ENCODE measurements at regions not wholly inside any gene's neighbourhood (a gene's known extent, or its start where the extent isn't known, plus 50 kb on each side); places are given as distances from the start of the nearest gene placed in this dataset.

DNA sequence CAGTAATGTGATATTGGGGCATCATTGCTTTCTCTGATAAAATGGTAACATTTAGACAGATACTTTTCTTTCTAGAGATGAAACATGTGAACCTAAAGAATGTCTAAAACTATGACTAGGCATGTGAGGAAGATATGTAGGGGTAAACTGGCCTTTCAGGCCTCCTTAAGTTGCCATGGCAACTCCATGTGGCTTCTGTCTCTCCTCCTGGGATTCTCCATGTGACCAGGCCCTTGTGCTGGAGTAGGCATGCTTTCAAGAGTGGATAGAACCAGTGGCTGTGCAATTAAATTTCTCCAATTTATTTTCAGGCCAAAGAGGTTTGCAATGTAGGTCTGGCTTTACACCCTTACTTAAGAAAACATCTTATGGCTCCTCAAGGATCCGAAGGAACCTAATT, 130.8 kb downstream of the OLFM4 start:
- CTCF ChIA-PET, result interaction anchor here (0.5 kb wide), 1 partner anchor 75 kb away, joined by 4 read pairs; no protein-coding TSS in a partner anchor
- no peaks in the 10 kb centered on the region for H3K4me1 Mint-ChIP-seq (ENCODE audit: insufficient read depth, unreplicated experiment)
- DNase-seq (ENCODE audit: unreplicated experiment), result no peak
- BruUV-seq (replicated peaks), result no TSS peak
- H3K4me3 Mint-ChIP-seq (ENCODE audit: unreplicated experiment), result no peak overlapping the region
- no peak overlapping the region for H3K27ac Mint-ChIP-seq (ENCODE audit: low read depth, unreplicated experiment)
- peaks cover 28% of the 10 kb centered on the region for H3K27me3 Mint-ChIP-seq (ENCODE audit: insufficient read depth, unreplicated experiment)
- H3K36me3 Mint-ChIP-seq (ENCODE audit: insufficient read depth, unreplicated experiment), result no peaks in the 10 kb centered on the region
- intact Hi-C loops (cut with micrococcal nuclease), result loop anchor here (10.0 kb wide), 1 partner anchor 295 kb away; no protein-coding TSS in a partner anchor
- TF ChIP-seq, protein P1, sequence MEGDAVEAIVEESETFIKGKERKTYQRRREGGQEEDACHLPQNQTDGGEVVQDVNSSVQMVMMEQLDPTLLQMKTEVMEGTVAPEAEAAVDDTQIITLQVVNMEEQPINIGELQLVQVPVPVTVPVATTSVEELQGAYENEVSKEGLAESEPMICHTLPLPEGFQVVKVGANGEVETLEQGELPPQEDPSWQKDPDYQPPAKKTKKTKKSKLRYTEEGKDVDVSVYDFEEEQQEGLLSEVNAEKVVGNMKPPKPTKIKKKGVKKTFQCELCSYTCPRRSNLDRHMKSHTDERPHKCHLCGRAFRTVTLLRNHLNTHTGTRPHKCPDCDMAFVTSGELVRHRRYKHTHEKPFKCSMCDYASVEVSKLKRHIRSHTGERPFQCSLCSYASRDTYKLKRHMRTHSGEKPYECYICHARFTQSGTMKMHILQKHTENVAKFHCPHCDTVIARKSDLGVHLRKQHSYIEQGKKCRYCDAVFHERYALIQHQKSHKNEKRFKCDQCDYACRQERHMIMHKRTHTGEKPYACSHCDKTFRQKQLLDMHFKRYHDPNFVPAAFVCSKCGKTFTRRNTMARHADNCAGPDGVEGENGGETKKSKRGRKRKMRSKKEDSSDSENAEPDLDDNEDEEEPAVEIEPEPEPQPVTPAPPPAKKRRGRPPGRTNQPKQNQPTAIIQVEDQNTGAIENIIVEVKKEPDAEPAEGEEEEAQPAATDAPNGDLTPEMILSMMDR (IDR thresholded peaks at IDR 0.05; ENCODE audit: unreplicated experiment), result no peak
- POLR2A ChIA-PET, result no interaction called here
- peaks cover 8% of the 10 kb centered on the region for H3K9me3 Mint-ChIP-seq (ENCODE audit: unreplicated experiment)

DNA sequence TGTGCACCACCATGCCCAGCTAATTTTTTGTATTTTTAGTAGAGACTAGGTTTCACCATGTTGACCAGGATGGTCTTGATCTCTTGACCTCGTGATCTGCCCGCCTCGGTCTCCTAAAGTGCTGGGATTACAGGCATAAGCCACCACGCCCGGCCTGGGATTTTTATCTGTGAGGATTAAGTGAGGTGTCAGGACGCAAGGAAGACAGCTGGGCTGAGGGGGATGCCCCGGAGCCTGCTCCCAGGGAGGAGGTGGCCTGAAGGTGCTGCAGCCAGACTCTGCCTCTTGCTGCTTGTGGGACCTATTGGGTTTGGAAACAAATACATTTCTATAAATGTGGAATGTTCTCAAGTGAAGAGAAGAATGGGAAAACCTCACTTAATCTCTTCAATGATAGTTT, 131.6 kb downstream of the OLFM4 start:
- H3K4me1 Mint-ChIP-seq (ENCODE audit: insufficient read depth, unreplicated experiment), result no peaks in the 10 kb centered on the region
- no peak for DNase-seq (ENCODE audit: unreplicated experiment)
- TF ChIP-seq, protein P1 (IDR thresholded peaks at IDR 0.05; ENCODE audit: unreplicated experiment), result no peak
- H3K27ac Mint-ChIP-seq (ENCODE audit: low read depth, unreplicated experiment), result no peak overlapping the region
- intact Hi-C loops (cut with micrococcal nuclease), result no loop called here
- peaks cover 8% of the 10 kb centered on the region for H3K9me3 Mint-ChIP-seq (ENCODE audit: unreplicated experiment)
- no peak overlapping the region for H3K4me3 Mint-ChIP-seq (ENCODE audit: unreplicated experiment)
- H3K36me3 Mint-ChIP-seq (ENCODE audit: insufficient read depth, unreplicated experiment), result no peaks in the 10 kb centered on the region
- H3K27me3 Mint-ChIP-seq (ENCODE audit: insufficient read depth, unreplicated experiment), result peaks cover 28% of the 10 kb centered on the region
- ChIA-PET POLR2A (no interaction called here), CTCF (no interaction called here)
- no TSS peak for BruUV-seq (replicated peaks)

DNA sequence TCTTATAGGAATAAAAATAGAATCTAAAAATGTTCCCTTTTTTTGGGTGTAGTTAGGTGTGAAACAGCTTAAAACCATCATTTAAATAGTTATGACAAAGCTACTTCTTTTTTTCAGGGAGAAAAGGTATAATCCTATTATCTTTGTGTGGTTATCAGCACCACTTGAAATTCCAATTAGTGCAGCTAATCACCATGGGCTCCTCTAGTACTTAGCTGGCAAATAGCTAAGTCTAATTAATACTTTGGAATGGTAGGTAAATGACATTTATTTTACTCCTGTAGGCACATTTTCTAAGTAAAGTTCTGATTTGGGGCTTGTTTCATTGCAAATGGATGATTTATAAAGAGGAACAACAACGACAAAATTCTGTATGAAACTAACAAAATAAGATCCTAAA, 132.6 kb downstream of the OLFM4 start:
- TF ChIP-seq, protein P1 (IDR thresholded peaks at IDR 0.05; ENCODE audit: unreplicated experiment), result no peak
- POLR2A ChIA-PET, result no interaction called here
- no TSS peak for BruUV-seq (replicated peaks)
- H3K27me3 Mint-ChIP-seq (ENCODE audit: insufficient read depth, unreplicated experiment), result peaks cover 33% of the 10 kb centered on the region
- intact Hi-C loops (cut with micrococcal nuclease), result no loop called here
- DNase-seq (ENCODE audit: unreplicated experiment), result no peak
- no peak overlapping the region for H3K4me3 Mint-ChIP-seq (ENCODE audit: unreplicated experiment)
- CTCF ChIA-PET, result no interaction called here
- H3K4me1 Mint-ChIP-seq (ENCODE audit: insufficient read depth, unreplicated experiment), result no peaks in the 10 kb centered on the region
- H3K27ac Mint-ChIP-seq (ENCODE audit: low read depth, unreplicated experiment), result no peak overlapping the region
- H3K36me3 Mint-ChIP-seq (ENCODE audit: insufficient read depth, unreplicated experiment), result no peaks in the 10 kb centered on the region
- peaks cover 8% of the 10 kb centered on the region for H3K9me3 Mint-ChIP-seq (ENCODE audit: unreplicated experiment)

DNA sequence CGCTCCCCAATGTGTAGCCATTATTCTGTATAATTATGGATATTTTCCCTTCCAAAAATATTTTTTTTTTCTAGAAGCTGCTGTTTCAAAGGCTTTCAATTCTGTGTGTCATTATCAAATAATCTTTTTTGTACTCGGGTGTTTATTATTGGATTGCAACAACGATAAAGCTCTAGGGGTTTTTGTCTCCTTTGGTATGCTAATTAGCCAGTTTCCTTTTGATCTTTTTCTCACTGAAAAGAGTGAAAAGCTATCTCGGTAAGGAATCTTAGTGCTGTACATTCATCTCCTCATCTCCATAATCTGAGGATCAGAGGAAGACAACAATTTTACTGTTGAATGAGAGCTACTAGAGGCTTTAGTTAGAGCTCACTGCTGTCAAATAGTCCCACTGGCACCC, 136.6 kb downstream of the OLFM4 start:
- TF ChIP-seq, protein P1 (IDR thresholded peaks at IDR 0.05; ENCODE audit: unreplicated experiment), result no peak
- CTCF ChIA-PET, result interaction anchor here (0.6 to 1.7 kb wide), 6 partner anchors 12 to 504 kb away, joined by 3 to 5 read pairs (median 4); no protein-coding TSS in a partner anchor
- POLR2A ChIA-PET, result no interaction called here
- intact Hi-C loops (cut with micrococcal nuclease), result no loop called here
- DNase-seq (ENCODE audit: unreplicated experiment), result no peak
- no TSS peak for BruUV-seq (replicated peaks)
- no peaks in the 10 kb centered on the region for H3K9me3 Mint-ChIP-seq (ENCODE audit: unreplicated experiment)
- no peaks in the 10 kb centered on the region for H3K36me3 Mint-ChIP-seq (ENCODE audit: insufficient read depth, unreplicated experiment)
- H3K27me3 Mint-ChIP-seq (ENCODE audit: insufficient read depth, unreplicated experiment), result peaks cover 49% of the 10 kb centered on the region
- no peak overlapping the region for H3K27ac Mint-ChIP-seq (ENCODE audit: low read depth, unreplicated experiment)
- no peak overlapping the region for H3K4me3 Mint-ChIP-seq (ENCODE audit: unreplicated experiment)
- no peaks in the 10 kb centered on the region for H3K4me1 Mint-ChIP-seq (ENCODE audit: insufficient read depth, unreplicated experiment)

Data from MCF 10A (cell line).